22Rv1 (cell line): ENCODE measurements at regions not wholly inside any gene's neighbourhood (a gene's known extent, or its start where the extent isn't known, plus 50 kb on each side); places are given as distances from the start of the nearest gene placed in this dataset.

Experiments
- ZFX ChIP-seq: fragments of 450-650 bp; IDR thresholded peaks from 2 replicates; pipeline ENCODE4 v1.6.1; 2017; ENCODE audit warnings: antibody characterized with exemption, borderline replicate concordance
- TF ChIP-seq, protein P1 (sequence below): fragments of 450-650 bp; IDR thresholded peaks from 2 replicates; pipeline ENCODE4 v1.5.1; 2017; ENCODE audit warnings: mild to moderate bottlenecking

DNA sequence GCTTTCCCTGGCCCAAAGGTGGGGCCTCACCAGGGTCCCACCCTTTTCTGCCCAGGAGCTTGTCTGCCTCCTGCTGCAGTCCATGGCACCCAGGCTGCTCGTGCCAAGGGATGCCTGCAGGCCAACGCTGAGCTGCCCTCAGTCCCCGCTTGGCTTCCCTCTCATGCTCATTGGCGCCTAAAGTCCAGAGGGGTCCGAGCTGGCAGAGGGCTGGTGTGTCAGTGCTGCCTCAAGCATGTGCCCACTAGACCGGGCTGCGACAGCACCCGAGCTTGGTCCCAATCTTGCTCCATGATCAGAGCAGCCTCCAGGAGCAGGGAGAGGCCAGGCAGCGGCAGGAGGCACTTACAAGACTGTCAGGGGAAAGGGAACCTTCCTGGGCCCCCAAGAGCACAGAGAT is 287.0 kb downstream of the ICOS start:
- TF ChIP-seq, protein P1, sequence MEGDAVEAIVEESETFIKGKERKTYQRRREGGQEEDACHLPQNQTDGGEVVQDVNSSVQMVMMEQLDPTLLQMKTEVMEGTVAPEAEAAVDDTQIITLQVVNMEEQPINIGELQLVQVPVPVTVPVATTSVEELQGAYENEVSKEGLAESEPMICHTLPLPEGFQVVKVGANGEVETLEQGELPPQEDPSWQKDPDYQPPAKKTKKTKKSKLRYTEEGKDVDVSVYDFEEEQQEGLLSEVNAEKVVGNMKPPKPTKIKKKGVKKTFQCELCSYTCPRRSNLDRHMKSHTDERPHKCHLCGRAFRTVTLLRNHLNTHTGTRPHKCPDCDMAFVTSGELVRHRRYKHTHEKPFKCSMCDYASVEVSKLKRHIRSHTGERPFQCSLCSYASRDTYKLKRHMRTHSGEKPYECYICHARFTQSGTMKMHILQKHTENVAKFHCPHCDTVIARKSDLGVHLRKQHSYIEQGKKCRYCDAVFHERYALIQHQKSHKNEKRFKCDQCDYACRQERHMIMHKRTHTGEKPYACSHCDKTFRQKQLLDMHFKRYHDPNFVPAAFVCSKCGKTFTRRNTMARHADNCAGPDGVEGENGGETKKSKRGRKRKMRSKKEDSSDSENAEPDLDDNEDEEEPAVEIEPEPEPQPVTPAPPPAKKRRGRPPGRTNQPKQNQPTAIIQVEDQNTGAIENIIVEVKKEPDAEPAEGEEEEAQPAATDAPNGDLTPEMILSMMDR = no peak
- TF ChIP-seq ZFX = no peak
